DND-41 (cell line): ENCODE measurements at regions not wholly inside any gene's neighbourhood (a gene's known extent, or its start where the extent isn't known, plus 50 kb on each side); places are given as distances from the start of the nearest gene placed in this dataset.

Experiments used
- EZH2 ChIP-seq: IDR thresholded peaks from 3 replicates; pipeline ENCODE4 v1.6.1; 2012; ENCODE audit warnings: borderline replicate concordance, low read depth, mild to moderate bottlenecking, moderate library complexity, low read length, inconsistent platforms; ENCODE audit not compliant: severe bottlenecking
- TF ChIP-seq, protein P1 (sequence below): IDR thresholded peaks from 2 replicates; pipeline ENCODE4 v1.5.1; 2012; ENCODE audit warnings: borderline replicate concordance, low read length, moderate library complexity, mild to moderate bottlenecking; ENCODE audit not compliant: poor library complexity, severe bottlenecking; ENCODE audit errors: extremely low read depth

DNA sequence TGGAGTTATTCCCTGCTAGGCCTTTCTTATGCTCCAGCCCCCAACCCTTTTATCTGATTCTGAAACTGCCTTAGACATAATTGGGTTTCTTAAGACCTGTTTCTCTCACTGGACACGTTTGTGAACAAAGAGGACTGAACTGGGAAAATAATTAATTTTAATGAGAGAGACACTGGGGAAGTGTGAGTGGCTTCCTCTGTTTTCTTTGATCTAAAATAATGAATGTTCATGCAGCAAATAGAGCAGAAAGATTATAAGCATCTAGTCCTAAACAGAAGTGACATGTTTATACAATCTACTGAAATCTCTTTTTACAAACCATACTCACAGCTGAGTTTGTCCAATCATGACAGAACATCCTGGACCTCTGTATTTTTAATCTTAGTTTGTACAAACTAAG, 157.6 kb downstream of the SH3BGRL2 start:
- TF ChIP-seq EZH2: no peak
- TF ChIP-seq, protein P1, sequence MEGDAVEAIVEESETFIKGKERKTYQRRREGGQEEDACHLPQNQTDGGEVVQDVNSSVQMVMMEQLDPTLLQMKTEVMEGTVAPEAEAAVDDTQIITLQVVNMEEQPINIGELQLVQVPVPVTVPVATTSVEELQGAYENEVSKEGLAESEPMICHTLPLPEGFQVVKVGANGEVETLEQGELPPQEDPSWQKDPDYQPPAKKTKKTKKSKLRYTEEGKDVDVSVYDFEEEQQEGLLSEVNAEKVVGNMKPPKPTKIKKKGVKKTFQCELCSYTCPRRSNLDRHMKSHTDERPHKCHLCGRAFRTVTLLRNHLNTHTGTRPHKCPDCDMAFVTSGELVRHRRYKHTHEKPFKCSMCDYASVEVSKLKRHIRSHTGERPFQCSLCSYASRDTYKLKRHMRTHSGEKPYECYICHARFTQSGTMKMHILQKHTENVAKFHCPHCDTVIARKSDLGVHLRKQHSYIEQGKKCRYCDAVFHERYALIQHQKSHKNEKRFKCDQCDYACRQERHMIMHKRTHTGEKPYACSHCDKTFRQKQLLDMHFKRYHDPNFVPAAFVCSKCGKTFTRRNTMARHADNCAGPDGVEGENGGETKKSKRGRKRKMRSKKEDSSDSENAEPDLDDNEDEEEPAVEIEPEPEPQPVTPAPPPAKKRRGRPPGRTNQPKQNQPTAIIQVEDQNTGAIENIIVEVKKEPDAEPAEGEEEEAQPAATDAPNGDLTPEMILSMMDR: no peak
